Mucosa of stomach (tissue), 1 donor: ENCODE measurements at regions not wholly inside any gene's neighbourhood (a gene's known extent, or its start where the extent isn't known, plus 50 kb on each side); places are given as distances from the start of the nearest gene placed in this dataset.

ENCODE experiments used
- H3K27me3 ChIP-seq: one replicate; pipeline ENCODE4 v1.7.0; 2013; ENCODE audit warnings: mild to moderate bottlenecking, low read length; ENCODE audit not compliant: control insufficient read depth, insufficient read depth
- H3K36me3 ChIP-seq: one replicate; pipeline ENCODE4 v1.7.0; 2013; ENCODE audit warnings: low read length; ENCODE audit not compliant: control insufficient read depth, insufficient read depth
- H3K4me1 ChIP-seq: one replicate; pipeline ENCODE4 v1.7.0; 2013; ENCODE audit warnings: mild to moderate bottlenecking, low read length; ENCODE audit not compliant: control insufficient read depth, insufficient read depth
- H3K4me3 ChIP-seq: one replicate; pipeline ENCODE4 v1.7.0; 2013; ENCODE audit warnings: low read length
- H3K9ac ChIP-seq: one replicate; pipeline ENCODE4 v1.7.0; 2013; ENCODE audit warnings: mild to moderate bottlenecking, low read length, moderate library complexity
- H3K9me3 ChIP-seq: one replicate; pipeline ENCODE4 v1.7.0; 2013; ENCODE audit warnings: mild to moderate bottlenecking, low read length, moderate library complexity; ENCODE audit not compliant: control insufficient read depth
- donor health status: Pancreatic carcinoma.

- Histone ChIP-seq H3K36me3 (no peaks in the 10 kb centered on the region), H3K4me3 (no peak overlapping the region), H3K27me3 (no peaks in the 10 kb centered on the region), H3K9ac (no peak overlapping the region), H3K4me1 (no peaks in the 10 kb centered on the region), H3K9me3 (no peaks in the 10 kb centered on the region)
Measured at GRCh38 chr16:87002717-87003413, 314.3 kb downstream of the C16orf95 start.

- Histone ChIP-seq H3K9ac (no peak overlapping the region), H3K4me1 (no peaks in the 10 kb centered on the region)
Measured at GRCh38 chr16:87003414-87003755, 313.8 kb downstream of the C16orf95 start.

GRCh38 chr16:87006021-87006420, 311.2 kb downstream of the C16orf95 start:
- H3K9me3 ChIP-seq, result no peaks in the 10 kb centered on the region
- H3K4me3 ChIP-seq, result no peak overlapping the region
- no peak overlapping the region for H3K9ac ChIP-seq
- H3K36me3 ChIP-seq, result no peaks in the 10 kb centered on the region
- no peaks in the 10 kb centered on the region for H3K4me1 ChIP-seq
- H3K27me3 ChIP-seq, result no peaks in the 10 kb centered on the region

More at GRCh38 chr16:87003414-87003755, 313.8 kb downstream of the C16orf95 start:
- Histone ChIP-seq H3K4me3 (no peak overlapping the region), H3K36me3 (no peaks in the 10 kb centered on the region), H3K9me3 (no peaks in the 10 kb centered on the region), H3K27me3 (no peaks in the 10 kb centered on the region)

GRCh38 chr16:87006789-87007745, 310.1 kb downstream of the C16orf95 start:
- no peaks in the 10 kb centered on the region for H3K4me1 ChIP-seq
- no peak overlapping the region for H3K9ac ChIP-seq
- no peaks in the 10 kb centered on the region for H3K27me3 ChIP-seq
- H3K4me3 ChIP-seq, result no peak overlapping the region
- H3K36me3 ChIP-seq, result no peaks in the 10 kb centered on the region
- no peaks in the 10 kb centered on the region for H3K9me3 ChIP-seq

- Histone ChIP-seq H3K27me3 (no peaks in the 10 kb centered on the region), H3K9me3 (no peaks in the 10 kb centered on the region), H3K9ac (no peak overlapping the region), H3K4me3 (no peak overlapping the region), H3K4me1 (no peaks in the 10 kb centered on the region), H3K36me3 (no peaks in the 10 kb centered on the region)
Measured at GRCh38 chr16:87007907-87008306, 309.3 kb downstream of the C16orf95 start.

- Histone ChIP-seq H3K9me3 (no peaks in the 10 kb centered on the region), H3K27me3 (no peaks in the 10 kb centered on the region), H3K4me1 (no peaks in the 10 kb centered on the region), H3K9ac (no peak overlapping the region), H3K36me3 (no peaks in the 10 kb centered on the region), H3K4me3 (no peak overlapping the region)
Measured at GRCh38 chr16:87008664-87009063, 308.5 kb downstream of the C16orf95 start.

GRCh38 chr16:87012954-87013938, 303.9 kb downstream of the C16orf95 start:
- Histone ChIP-seq H3K9ac (no peak overlapping the region), H3K4me1 (no peaks in the 10 kb centered on the region), H3K27me3 (no peaks in the 10 kb centered on the region), H3K36me3 (no peaks in the 10 kb centered on the region), H3K4me3 (no peak overlapping the region), H3K9me3 (no peaks in the 10 kb centered on the region)

GRCh38 chr16:87014112-87014511, 303.1 kb downstream of the C16orf95 start:
- Histone ChIP-seq H3K4me1 (no peaks in the 10 kb centered on the region), H3K4me3 (no peak overlapping the region)

GRCh38 chr16:87015021-87015420, 302.2 kb downstream of the C16orf95 start:
- peaks cover under 1% of the 10 kb centered on the region for H3K27me3 ChIP-seq
- no peak overlapping the region for H3K4me3 ChIP-seq
- H3K4me1 ChIP-seq, result no peaks in the 10 kb centered on the region
- no peaks in the 10 kb centered on the region for H3K36me3 ChIP-seq
- H3K9me3 ChIP-seq, result no peaks in the 10 kb centered on the region
- no peak overlapping the region for H3K9ac ChIP-seq

More at GRCh38 chr16:87014112-87014511, 303.1 kb downstream of the C16orf95 start:
- no peaks in the 10 kb centered on the region for H3K9me3 ChIP-seq
- no peaks in the 10 kb centered on the region for H3K36me3 ChIP-seq
- H3K27me3 ChIP-seq, result no peaks in the 10 kb centered on the region
- no peak overlapping the region for H3K9ac ChIP-seq

- peaks cover 5% of the 10 kb centered on the region for H3K27me3 ChIP-seq
- H3K4me1 ChIP-seq, result no peaks in the 10 kb centered on the region
- H3K36me3 ChIP-seq, result no peaks in the 10 kb centered on the region
- H3K9ac ChIP-seq, result no peak overlapping the region
- no peak overlapping the region for H3K4me3 ChIP-seq
- H3K9me3 ChIP-seq, result no peaks in the 10 kb centered on the region
Measured at GRCh38 chr16:87016046-87017035, 300.9 kb downstream of the C16orf95 start.
